GM18502 (cell line): ENCODE measurements at regions not wholly inside any gene's neighbourhood (a gene's known extent, or its start where the extent isn't known, plus 50 kb on each side); places are given as distances from the start of the nearest gene placed in this dataset.

ENCODE experiments used
- ATAC-seq: cut with Tn5 transposase; IDR thresholded peaks from one replicate; pipeline ENCODE4 v1.9.1; 2021; ENCODE audit warnings: mild to moderate bottlenecking; ENCODE audit not compliant: unreplicated experiment, poor library complexity

DNA sequence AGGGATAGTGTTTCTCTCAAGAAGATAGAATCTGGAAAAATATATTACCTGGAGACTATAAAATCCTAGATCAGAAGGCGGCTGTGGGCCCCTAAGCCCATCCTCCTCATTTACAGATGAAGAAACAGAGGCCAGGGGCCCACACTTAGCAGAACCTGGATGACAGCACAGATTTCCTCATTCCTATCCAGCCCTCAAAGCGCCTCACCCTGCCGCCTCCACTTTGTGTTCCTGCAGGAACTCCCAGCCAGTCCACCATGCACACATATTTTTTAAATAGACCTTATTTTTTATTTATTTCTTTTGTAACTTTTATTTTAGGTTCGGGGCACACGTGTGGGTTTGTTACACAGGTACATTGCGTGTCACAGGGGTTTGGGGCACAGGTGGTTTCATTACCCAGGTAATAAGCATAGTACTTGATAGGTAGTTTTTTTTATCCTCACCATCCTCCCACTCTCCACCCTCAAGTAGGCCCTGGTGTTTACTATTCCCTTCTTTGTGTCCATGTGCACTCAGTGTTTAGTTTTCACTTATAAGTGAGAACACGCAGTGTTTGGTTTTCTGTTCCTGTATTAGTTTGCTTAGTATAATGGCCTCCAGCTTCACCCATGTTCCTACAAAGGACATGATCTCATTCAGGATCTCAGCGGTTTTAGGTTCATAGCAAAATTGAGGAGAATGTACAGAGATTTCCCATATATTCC lies 85.5 kb upstream of the MAP1B start:
- no peak for ATAC-seq

DNA sequence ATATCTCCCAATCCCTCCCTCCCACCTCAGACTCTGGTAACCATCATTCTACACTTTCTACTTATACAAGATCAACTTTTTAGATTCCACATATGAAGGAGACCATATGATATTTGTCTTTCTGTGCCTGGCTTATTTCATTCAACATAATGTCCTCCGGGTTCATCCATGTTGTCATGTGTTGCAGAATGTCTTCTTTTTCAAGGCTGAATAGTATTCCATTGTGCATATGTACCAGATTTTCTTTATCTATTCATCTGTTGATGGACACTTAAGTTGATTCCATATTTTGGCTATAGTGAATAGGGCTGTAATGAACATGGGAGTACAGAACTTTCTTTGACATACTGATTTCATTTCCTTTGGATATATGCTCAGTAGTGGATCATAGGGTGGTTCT lies 78.9 kb upstream of the MAP1B start:
- no peak for ATAC-seq

DNA sequence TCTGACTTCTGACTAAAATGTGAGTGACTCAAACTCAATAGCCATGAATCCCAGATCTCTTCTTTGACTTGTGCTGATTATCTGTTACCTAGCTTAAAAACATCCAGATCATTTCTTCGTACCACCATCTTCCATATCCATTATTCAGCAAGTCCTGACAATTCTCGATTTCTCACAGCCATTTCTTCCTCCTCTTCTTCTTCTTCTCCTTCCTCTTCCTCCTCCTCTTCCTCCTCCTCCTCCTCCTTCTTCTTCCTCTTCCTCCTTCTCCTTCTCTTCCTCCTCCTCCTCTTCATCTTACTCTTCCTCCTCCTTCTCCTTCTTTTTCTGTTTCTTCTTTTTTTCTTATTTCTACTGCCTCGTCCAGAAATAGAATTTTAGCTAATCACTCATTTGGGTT lies 77.0 kb upstream of the MAP1B start:
- no peak for ATAC-seq

DNA sequence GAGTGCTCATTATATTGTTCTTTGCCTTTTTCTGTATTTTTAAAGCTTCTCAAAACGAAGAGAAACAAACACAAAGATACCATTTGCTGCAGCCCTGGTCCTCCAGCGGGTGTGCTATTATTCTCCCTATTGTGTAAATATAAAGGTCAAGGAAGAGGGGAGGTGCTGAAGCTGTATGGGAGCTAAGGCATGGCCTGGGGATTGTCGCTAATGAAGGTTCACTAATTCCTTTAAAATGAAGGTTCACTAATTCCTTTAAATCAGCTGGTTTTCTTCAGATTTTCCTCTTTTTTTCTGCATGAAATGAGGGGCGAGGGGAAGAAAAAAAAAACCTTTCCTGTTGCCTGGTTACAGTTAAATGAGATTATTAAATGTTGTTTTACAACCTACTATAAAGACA lies 74.5 kb upstream of the MAP1B start:
- no peak for ATAC-seq

DNA sequence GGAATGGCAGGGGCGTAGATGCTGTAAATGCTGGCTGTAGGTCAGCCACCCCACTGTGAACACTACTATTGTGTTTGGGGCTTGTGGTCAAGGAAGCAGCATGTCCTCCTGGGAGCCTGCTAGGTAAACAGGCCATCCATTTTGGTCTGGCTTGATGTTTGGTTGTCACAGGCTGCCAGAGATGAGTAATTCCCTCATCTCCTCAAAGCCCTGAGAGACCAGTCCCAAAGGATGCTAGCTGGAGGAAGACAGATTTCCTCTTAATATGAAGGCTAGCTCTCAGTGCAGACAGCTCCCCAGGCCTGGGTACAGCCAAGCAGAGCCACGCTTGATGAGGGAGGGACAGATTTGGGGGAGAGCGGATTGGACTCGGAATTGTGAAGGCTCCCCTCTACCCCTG lies 72.5 kb upstream of the MAP1B start:
- no peak for ATAC-seq

DNA sequence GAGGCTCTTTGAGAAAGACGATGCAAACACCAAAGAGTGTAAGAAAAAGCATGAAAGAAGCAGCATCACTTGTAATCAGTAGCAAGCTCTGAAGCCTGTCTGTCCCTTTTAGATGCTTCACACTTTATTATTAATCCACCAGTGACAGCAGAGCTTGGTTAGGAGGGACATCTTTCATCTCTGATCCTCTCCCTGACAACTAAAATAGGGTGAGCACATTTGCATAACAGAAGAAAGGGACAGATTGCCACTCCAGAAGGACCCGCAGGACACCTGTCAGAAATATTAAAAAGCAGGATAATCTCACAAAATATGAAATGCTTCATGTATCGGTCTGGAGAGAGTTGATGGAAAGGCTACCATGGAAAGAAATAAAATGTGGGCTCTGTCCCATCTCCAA lies 71.4 kb upstream of the MAP1B start:
- ATAC-seq: no peak

DNA sequence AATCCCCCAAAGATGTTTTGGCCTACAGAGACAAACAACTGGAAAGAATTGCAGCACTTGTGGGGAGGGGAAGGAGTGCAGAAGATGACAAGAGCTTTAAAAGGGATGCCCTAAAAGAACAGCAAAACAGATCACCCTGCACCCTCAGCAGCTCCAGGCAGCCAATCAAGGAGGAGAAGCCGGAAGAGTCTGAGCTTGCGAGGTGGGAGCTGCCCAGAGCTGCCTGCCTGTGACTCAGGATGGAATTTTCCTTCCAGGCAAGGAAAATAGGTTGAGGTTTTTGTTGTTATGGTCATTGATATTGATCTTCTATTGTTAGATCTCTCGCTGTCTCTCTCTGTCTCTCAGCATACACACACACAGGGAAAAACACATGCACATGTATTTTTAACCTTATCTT lies 70.3 kb upstream of the MAP1B start:
- ATAC-seq: no peak

DNA sequence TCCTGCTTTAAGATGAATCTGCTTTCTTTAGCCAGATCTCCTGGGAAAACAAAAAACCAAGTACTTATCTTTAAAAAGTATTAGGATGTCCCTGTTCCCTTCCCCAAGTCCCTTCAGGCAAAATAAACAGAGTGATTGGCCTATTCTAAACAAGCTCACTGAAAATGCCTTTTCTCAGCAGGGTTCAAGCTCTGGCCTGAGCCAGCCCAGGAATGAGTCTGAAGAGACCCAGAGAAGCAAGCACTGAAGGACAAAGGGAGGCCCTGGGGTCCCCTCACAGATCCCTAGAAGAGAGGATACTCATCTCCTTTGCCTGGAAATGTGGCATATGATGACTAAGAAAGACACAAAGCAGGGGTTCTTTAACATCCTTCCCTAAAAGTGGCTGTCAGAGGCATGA lies 66.8 kb upstream of the MAP1B start:
- no peak for ATAC-seq

DNA sequence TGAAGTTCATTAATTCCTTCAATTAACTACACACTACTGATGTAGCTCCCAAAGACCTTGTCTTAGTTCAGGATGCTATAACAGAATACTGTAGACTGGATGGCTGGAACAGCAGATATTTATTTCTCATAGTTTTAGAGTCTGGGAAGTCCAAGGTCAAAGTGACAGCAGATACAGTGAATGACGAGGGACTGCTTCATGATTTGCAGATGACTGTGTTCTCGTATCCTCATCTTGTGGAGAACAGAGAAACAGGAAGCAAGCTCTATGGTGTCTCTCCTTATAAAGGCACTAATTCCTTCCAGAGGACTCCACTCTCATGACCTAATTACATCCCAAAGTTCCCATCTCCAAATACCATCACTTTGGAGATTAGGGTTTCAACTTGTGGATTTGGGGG lies 65.6 kb upstream of the MAP1B start:
- no peak for ATAC-seq

DNA sequence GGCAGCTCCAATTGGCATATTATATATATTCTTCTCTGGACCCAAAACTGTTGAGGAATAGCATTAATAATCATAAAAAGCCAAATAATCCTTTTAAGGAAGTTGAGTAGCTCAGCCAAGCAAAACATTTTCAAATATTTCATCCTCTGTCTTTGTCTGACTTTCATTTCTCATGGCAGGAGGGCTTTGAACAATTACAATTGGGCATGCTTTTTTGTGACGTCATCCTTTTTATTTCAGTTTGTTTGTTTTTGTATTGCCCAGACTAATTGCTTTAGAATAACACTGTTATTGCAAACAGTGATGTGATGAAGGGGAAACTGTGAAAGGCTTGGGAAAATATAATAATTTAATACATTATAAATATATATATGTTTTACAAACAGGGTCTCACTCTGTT lies 65.2 kb upstream of the MAP1B start:
- ATAC-seq: no peak

DNA sequence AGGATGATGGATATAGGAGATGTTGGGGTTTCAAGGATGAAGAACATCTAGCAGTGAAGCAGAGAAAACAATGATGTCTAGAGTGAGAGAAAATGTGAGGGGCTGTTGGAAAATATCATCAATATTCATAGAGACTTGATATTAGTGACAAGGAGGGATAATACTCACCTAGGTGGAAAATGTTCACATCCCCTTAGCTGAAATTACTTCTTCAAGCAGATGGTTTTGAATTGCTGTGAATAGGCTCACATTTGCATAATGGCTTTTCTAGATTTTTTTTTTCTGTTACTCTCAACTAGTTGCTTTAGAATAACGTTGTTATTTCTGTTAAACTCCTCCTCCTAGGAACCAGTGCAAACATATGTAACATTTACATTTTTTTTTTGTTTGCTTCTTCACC lies 61.6 kb upstream of the MAP1B start:
- no peak for ATAC-seq

DNA sequence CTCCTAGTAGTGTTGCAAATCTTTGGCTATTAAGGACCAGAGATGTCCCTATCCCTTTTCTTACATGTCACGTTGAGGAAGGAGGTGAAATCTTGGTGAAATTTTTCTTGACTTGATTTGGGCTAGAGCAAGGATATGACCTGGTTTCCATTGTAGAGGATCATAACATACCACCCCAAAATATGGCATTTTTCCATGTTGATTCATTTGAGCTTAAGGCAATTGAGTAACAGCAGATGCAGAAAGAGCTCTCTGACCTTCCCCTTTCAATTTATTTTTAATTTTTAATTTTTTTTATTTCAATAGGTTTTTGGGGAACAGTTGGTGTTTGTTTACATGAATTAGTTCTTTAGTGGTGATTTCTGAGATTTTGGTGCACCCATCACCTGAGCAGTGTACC lies 61.2 kb upstream of the MAP1B start:
- no peak for ATAC-seq

DNA sequence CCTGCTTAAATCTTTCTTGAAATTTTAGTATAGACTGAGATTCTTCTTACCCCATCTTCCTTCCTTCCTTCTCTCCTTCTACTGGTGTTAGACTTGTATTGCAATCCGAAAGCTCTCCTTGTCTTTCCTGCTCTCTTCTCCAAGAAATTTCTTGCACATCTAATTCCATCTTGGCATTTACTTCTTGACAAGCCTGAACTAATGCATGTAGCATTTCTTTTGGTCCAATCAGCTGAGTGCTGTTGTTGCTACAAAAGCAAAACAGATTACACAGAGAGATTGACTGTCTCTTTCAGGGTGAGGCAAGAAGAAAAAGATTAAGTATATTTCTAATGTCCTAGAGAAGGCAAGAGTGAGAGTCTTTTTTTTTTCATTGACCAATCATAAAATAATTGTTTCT lies 51.6 kb upstream of the MAP1B start:
- no peak for ATAC-seq
